NB4 (cell line): ENCODE measurements at regions not wholly inside any gene's neighbourhood (a gene's known extent, or its start where the extent isn't known, plus 50 kb on each side); places are given as distances from the start of the nearest gene placed in this dataset.

Source experiments
- POLR2A ChIP-seq: IDR thresholded peaks from 2 replicates; pipeline ENCODE4 v1.6.1; 2011; ENCODE audit warnings: mild to moderate bottlenecking; ENCODE audit not compliant: insufficient read length; ENCODE audit errors: extremely low read depth
- TF ChIP-seq, protein P1 (sequence below): IDR thresholded peaks from one replicate; pipeline ENCODE4 v1.5.1; 2012; ENCODE audit warnings: low read depth, low read length
- TF ChIP-seq, protein P2 (sequence below): IDR thresholded peaks from 2 replicates; pipeline ENCODE4 v1.6.1; 2011; ENCODE audit warnings: low read depth, low read length

DNA sequence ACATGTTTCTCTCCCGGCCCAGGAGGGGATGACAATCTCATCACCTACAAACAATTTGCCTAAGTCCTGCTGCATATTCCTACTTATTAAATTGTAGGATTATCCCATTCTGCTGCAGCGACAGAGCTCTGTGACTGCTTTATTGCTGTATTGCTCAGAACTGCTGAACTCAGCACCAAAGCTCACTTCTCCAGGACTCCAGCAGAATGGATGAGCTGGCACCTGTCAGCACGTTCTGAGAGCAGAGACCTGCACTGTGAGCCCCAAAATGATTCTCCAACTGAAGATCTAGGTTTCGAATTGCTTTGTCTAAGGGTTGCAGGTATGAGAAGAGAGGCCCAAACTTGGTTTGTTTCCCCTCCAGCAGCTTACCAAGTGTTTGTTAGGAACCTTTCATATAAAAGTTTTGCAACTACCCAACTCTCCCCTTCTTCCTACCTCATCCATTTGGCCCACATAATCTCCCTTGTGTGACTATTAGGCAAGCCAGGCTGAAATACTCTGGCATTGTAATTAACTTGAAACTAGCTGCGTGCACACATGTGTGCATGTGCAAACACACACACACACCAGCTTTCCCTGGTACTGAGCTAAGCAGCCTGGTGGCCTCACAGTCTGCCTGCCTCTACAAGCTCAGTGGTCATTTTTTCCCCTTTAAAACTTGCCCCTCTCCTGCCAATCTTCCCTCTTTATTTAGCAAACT, 161.4 kb upstream of the CAMK1G start:
- TF ChIP-seq, protein P1, sequence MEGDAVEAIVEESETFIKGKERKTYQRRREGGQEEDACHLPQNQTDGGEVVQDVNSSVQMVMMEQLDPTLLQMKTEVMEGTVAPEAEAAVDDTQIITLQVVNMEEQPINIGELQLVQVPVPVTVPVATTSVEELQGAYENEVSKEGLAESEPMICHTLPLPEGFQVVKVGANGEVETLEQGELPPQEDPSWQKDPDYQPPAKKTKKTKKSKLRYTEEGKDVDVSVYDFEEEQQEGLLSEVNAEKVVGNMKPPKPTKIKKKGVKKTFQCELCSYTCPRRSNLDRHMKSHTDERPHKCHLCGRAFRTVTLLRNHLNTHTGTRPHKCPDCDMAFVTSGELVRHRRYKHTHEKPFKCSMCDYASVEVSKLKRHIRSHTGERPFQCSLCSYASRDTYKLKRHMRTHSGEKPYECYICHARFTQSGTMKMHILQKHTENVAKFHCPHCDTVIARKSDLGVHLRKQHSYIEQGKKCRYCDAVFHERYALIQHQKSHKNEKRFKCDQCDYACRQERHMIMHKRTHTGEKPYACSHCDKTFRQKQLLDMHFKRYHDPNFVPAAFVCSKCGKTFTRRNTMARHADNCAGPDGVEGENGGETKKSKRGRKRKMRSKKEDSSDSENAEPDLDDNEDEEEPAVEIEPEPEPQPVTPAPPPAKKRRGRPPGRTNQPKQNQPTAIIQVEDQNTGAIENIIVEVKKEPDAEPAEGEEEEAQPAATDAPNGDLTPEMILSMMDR = no peak
- TF ChIP-seq, protein P2, sequence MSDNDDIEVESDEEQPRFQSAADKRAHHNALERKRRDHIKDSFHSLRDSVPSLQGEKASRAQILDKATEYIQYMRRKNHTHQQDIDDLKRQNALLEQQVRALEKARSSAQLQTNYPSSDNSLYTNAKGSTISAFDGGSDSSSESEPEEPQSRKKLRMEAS = no peak
- no peak for TF ChIP-seq POLR2A
